ENCODE measurements at regions not wholly inside any gene's neighbourhood (a gene's known extent, or its start where the extent isn't known, plus 50 kb on each side); places are given as distances from the start of the nearest gene placed in this dataset.

GRCh38 chr6:15796844-15797243 is 134.0 kb upstream of the DTNBP1 start:
- TF ChIP-seq CTCF (IDR thresholded peaks at IDR 0.05) (no peak), POLR2A (IDR thresholded peaks at IDR 0.05) (no peak)

All from uterus (tissue), 2 donors.